Type B pancreatic cell (in vitro differentiated cells): ENCODE measurements at regions not wholly inside any gene's neighbourhood (a gene's known extent, or its start where the extent isn't known, plus 50 kb on each side); places are given as distances from the start of the nearest gene placed in this dataset.

Experiments
- DNase-seq: peaks from one replicate; pipeline ENCODE4 v3.0.0; 2021; ENCODE audit warnings: mixed read lengths; ENCODE audit not compliant: unreplicated experiment; ENCODE audit errors: extremely low spot score
- H3K27ac Mint-ChIP-seq: 2 replicates; pipeline ENCODE4 v1.8.0; 2021; ENCODE audit warnings: mild to moderate bottlenecking, mixed read lengths
- H3K27me3 Mint-ChIP-seq: 2 replicates; pipeline ENCODE4 v1.8.0; 2021; ENCODE audit warnings: mixed read lengths
- H3K36me3 Mint-ChIP-seq: 2 replicates; pipeline ENCODE4 v1.8.0; 2021; ENCODE audit warnings: mixed read lengths
- H3K4me1 Mint-ChIP-seq: one replicate; pipeline ENCODE4 v1.8.0; 2021; ENCODE audit warnings: mixed read lengths; ENCODE audit not compliant: unreplicated experiment
- H3K4me3 Mint-ChIP-seq: 2 replicates; pipeline ENCODE4 v1.8.0; 2021; ENCODE audit warnings: mild to moderate bottlenecking, mixed read lengths
- H3K9me3 Mint-ChIP-seq: 2 replicates; pipeline ENCODE4 v1.8.0; 2021; ENCODE audit warnings: mixed read lengths
- TF ChIP-seq, protein P1 (sequence below): fragments of 200-600 bp; sonication (generic); conservative IDR thresholded peaks from 2 replicates; pipeline ENCODE4 v1.5.0; 2021; ENCODE audit warnings: antibody characterized with exemption, mild to moderate bottlenecking

GRCh38 chr18:51833850-51834249 lies 506.1 kb upstream of the DCC start:
- Mint-ChIP-seq H3K4me3 (no peak overlapping the region), H3K27ac (no peak overlapping the region), H3K4me1 (no peaks in the 10 kb centered on the region), H3K9me3 (no peaks in the 10 kb centered on the region), H3K36me3 (peaks cover 3% of the 10 kb centered on the region), H3K27me3 (no peaks in the 10 kb centered on the region)
- TF ChIP-seq, protein P1, sequence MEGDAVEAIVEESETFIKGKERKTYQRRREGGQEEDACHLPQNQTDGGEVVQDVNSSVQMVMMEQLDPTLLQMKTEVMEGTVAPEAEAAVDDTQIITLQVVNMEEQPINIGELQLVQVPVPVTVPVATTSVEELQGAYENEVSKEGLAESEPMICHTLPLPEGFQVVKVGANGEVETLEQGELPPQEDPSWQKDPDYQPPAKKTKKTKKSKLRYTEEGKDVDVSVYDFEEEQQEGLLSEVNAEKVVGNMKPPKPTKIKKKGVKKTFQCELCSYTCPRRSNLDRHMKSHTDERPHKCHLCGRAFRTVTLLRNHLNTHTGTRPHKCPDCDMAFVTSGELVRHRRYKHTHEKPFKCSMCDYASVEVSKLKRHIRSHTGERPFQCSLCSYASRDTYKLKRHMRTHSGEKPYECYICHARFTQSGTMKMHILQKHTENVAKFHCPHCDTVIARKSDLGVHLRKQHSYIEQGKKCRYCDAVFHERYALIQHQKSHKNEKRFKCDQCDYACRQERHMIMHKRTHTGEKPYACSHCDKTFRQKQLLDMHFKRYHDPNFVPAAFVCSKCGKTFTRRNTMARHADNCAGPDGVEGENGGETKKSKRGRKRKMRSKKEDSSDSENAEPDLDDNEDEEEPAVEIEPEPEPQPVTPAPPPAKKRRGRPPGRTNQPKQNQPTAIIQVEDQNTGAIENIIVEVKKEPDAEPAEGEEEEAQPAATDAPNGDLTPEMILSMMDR: no peak
- no peak for DNase-seq

DNA sequence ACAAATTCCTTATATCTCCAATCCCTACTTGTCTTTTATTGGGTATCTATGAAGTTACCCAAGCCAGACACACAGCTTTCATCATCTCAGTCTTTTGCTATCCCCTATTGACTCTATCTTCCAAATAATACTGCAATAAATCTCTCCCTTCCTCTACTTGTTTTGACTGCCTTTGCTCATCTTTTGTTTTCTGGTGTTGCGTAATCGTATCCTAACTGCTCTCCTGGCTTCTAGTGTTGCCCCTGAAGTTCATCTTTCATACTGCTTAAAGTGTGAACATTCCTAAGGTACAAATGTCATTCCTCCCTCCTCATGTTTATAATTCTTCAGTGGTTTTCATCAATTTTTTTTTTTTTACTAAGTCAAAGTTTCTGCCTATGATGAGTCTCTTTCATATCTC lies 491.3 kb upstream of the DCC start:
- Mint-ChIP-seq H3K27me3 (no peaks in the 10 kb centered on the region), H3K36me3 (no peaks in the 10 kb centered on the region), H3K4me3 (no peak overlapping the region), H3K9me3 (no peaks in the 10 kb centered on the region), H3K27ac (no peak overlapping the region), H3K4me1 (no peaks in the 10 kb centered on the region)
- TF ChIP-seq, protein P1: no peak
- DNase-seq: no peak

DNA sequence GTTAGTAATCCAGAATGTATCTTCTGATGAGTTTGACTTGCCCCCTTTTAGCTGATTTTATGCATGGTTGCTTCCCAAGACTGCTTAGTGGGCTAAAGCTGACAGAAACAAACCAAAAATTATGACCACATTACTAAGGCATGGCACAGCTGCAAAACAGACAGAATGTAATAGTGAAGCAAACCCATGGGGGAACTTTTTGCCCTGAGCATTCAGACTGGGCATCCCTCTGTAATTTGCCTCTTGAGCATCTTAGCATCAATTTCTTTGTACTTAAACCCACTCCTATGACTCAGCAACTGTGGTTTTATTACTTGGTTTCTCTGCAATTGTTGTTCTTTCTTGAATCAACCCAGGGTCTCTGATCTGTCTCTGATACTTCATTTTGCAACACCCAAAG lies 487.3 kb upstream of the DCC start:
- Mint-ChIP-seq H3K9me3 (no peaks in the 10 kb centered on the region), H3K27me3 (no peaks in the 10 kb centered on the region), H3K36me3 (no peaks in the 10 kb centered on the region), H3K27ac (no peak overlapping the region), H3K4me1 (no peaks in the 10 kb centered on the region), H3K4me3 (no peak overlapping the region)
- no peak for DNase-seq
- TF ChIP-seq, protein P1: no peak

GRCh38 chr18:51857989-51858388 lies 482.0 kb upstream of the DCC start:
- H3K4me1 Mint-ChIP-seq: no peaks in the 10 kb centered on the region
- DNase-seq: no peak
- no peaks in the 10 kb centered on the region for H3K36me3 Mint-ChIP-seq
- no peaks in the 10 kb centered on the region for H3K9me3 Mint-ChIP-seq
- H3K27ac Mint-ChIP-seq: no peak overlapping the region
- no peaks in the 10 kb centered on the region for H3K27me3 Mint-ChIP-seq
- TF ChIP-seq, protein P1: no peak
- H3K4me3 Mint-ChIP-seq: no peak overlapping the region

- DNase-seq: no peak
- H3K27ac Mint-ChIP-seq: no peak overlapping the region
- H3K4me1 Mint-ChIP-seq: no peaks in the 10 kb centered on the region
- H3K36me3 Mint-ChIP-seq: no peaks in the 10 kb centered on the region
- TF ChIP-seq, protein P1: no peak
- H3K4me3 Mint-ChIP-seq: no peak overlapping the region
- no peaks in the 10 kb centered on the region for H3K27me3 Mint-ChIP-seq
- no peaks in the 10 kb centered on the region for H3K9me3 Mint-ChIP-seq
Measured at GRCh38 chr18:51861046-51861445, 479.0 kb upstream of the DCC start.

DNA sequence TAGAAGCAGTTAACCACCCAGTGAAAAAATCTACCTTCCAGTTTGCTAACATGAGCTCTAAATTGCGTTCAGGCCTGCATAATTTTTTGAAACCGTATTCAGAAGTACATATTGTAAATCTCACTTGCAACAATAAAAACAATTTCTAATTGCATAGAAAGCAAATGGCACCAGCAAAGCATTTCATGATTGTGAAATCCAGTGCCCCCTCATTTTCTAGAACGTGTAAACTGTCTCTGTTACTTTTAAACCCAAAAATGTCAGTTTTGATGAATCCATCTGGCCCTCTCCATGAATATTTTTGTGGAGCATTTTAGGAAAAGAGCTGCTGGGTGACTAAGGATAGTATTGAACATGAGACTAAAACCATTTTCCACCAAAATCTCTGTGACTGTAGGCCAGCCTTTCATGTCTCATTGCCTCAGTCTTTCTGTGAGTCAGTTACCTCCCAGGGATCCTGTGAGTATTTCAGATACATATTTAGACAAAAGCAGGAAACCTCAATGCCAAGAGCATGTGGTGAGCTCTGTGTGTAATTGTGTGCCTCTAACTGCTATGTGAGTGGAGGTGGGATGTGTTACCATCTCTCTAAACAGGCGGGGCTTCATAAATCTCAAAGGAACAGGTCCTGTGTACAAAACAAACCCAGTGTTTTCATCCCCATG lies 477.8 kb upstream of the DCC start:
- TF ChIP-seq, protein P1: no peak
- H3K36me3 Mint-ChIP-seq: no peaks in the 10 kb centered on the region
- H3K9me3 Mint-ChIP-seq: no peaks in the 10 kb centered on the region
- no peaks in the 10 kb centered on the region for H3K27me3 Mint-ChIP-seq
- H3K4me1 Mint-ChIP-seq: no peaks in the 10 kb centered on the region
- no peak for DNase-seq
- no peak overlapping the region for H3K4me3 Mint-ChIP-seq
- no peak overlapping the region for H3K27ac Mint-ChIP-seq
